T1000 (cell line): ENCODE measurements at regions not wholly inside any gene's neighbourhood (a gene's known extent, or its start where the extent isn't known, plus 50 kb on each side); places are given as distances from the start of the nearest gene placed in this dataset.
"Not testable (repeated sequence)": the region's sequence is repeated elsewhere in the genome, so short reads cannot be mapped to it uniquely, and the experiment has no call there.

ENCODE experiments used
- DNase-seq: peaks from one replicate; lab custom pipeline; 2025; ENCODE audit warnings: mixed read lengths; lab: John Stamatoyannopoulos, UW

GRCh38 chr10:78096486-78096885 is 62.8 kb downstream of the RPS24 start:
- DNase-seq, result not testable (repeated sequence)

GRCh38 chr10:78102593-78102992 is 68.9 kb downstream of the RPS24 start:
- DNase-seq, result not testable (repeated sequence)

DNA sequence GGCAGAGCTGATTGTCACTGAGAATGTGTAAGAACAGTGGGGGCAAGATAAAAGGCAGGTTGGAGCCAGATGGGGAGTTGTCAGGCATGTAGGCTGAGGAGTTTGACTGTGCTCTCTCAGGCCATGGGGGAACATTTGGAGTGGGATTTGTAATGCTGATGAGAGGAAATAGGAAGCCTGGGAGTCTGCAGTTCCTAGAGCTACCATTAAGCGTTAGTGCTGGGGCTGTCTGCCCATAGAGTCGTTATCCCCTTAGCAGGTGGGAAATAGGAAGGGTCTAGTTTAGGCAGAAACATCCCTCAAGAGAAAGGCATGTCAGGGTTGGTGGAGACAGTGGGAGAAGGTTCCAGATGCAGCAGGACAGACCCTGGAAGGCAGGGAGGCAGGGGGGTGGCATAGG is 75.5 kb downstream of the RPS24 start:
- DNase-seq, result no peak

DNA sequence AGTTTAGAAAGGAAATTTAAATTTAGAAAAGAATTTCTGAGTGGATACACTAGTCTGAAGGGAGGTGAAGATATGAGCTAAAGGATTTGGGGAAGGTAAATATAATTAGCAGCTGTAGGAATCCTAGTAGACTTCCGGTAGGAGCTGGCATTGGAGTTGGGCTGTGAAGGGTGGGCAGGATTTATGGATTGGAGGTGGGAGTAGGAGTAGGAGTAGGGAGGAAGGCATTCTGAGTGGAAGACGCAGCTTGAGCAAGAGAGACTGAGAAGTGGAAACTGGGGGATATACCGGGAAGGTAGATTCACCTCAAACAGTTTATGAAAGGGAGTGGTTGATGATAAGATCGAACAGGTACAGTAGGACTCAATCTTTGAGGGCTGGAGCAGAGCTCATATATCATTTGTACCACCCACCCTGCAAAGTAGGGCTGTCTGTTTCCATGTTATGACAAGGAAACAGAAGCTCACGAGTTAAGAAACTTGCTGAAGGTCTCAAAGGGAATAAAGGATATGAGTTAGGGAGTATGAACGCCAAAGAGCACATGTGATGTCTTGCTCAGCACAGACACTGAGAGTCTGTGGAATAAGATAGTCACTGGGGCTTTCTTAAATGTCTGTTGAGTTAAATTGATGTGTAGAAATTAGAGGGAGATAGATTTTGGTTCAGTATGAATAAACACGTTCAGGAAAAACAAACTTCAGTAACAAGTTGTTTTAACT is 81.6 kb downstream of the RPS24 start:
- DNase-seq, result no peak

- no peak for DNase-seq
Observed at GRCh38 chr10:78116361-78116760, 82.7 kb downstream of the RPS24 start.

DNA sequence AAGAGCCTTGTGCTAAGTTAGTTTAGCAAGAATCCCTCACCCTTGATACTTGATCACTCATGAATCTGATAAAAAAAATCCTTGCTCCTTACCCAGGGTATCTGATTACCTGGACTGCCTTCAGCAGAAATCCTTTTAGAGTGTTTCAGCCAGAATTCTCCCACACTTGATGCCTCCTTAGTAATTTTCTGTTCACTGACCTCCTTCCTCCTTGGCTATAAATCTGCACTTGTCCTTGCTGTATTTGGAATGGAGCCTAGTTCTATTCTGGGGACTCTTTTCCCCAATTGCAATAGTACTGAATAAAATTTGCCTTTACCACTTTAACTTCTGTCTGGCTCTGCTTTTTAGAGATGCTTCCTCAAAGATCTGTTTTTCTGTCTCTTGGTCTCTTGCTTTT is 84.9 kb downstream of the RPS24 start:
- DNase-seq, result no peak

GRCh38 chr10:78121801-78122200 is 88.1 kb downstream of the RPS24 start:
- no peak for DNase-seq

DNA sequence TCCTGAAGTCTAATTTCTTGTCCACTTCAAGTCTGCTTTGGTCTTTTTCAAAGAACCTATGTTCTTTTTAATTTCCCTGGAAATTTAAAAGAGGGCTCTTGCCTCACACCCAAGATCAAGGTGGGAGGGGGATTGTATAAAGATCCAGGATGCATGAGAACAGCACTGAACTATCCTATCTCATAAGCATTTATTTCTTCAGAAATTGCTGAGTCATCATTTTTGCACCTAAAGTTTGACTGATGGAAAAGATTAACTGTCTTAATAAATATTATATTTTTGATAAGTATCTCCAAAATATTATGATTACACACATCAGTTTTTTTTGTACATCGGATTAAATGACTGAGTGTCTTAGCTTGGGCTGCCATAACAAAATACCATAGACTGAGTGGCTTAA is 90.5 kb downstream of the RPS24 start:
- no peak for DNase-seq

GRCh38 chr10:78129211-78129610 is 95.5 kb downstream of the RPS24 start:
- DNase-seq, result no peak

- DNase-seq, result no peak
Observed at GRCh38 chr10:78130966-78131710, 97.5 kb downstream of the RPS24 start.

GRCh38 chr10:78134773-78135306 is 101.2 kb downstream of the RPS24 start:
- no peak for DNase-seq

DNA sequence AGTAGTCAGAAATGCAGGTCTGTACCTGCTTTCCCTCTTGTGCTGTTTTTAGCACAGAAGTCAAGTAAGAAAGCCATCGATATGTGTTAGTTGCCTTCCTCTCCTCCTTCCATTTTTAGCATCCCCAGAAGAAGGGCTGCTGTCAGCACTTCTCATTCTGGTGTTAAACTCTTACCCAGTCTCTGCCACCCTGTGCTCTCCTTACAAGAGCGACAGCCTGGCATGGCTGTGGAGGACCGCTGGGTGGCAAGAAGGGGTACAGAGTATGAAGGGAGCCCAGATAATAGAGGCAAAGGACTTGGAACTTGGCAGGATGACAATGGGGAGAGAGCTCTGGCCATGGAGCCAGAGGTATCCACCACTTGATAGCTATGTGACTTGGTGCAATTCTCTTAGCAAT is 103.5 kb downstream of the RPS24 start:
- DNase-seq, result no peak

DNA sequence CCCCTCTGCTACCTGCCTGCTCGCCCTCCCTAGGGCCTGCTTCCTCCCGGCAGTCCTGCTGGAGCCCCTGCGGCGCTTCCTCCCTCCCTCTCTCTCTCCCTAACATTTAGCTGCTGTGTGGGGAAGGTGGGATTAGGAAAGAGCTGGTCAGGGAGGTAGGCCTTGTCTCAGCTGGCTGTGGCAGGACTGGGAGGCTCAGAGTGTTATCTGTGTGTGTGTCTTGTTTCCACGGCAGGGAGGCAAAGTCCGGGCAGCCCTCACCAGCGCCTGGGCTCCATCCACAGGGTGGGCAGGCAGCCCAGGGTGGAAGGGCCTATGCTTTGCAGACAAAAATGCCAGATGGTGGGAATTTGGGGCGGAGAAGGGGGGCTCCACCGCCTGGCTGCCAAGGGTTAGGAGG is 105.7 kb downstream of the RPS24 start:
- DNase-seq, result no peak

GRCh38 chr10:78140066-78140630 is 106.5 kb downstream of the RPS24 start:
- no peak for DNase-seq

DNA sequence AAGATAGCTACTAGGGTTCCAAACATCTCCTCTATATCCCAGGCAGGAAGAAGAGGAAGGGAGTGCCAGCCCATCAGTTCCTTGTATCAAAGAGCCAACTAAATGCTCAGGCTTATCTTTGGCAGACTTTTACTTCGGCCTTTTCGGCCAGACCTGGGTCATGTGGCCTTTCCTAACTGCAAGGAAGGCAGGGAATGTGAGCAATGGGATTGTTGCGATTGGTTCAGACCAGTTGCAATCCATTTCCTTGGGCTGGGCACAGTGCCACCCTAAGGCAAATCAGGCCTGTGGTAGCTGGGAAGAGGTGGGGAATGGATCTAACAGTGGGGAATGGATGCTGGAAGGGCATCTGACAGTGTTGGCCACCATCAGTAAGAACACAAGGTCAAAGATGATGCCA is 109.9 kb downstream of the RPS24 start:
- no peak for DNase-seq

GRCh38 chr10:78146200-78146599 is 112.5 kb downstream of the RPS24 start:
- DNase-seq, result no peak

- no peak for DNase-seq
Observed at GRCh38 chr10:78147202-78147601, 113.5 kb downstream of the RPS24 start.

- no peak for DNase-seq
Observed at GRCh38 chr10:78148216-78148960, 114.7 kb downstream of the RPS24 start.

GRCh38 chr10:78148961-78149612 is 115.4 kb downstream of the RPS24 start:
- DNase-seq, result no peak

DNA sequence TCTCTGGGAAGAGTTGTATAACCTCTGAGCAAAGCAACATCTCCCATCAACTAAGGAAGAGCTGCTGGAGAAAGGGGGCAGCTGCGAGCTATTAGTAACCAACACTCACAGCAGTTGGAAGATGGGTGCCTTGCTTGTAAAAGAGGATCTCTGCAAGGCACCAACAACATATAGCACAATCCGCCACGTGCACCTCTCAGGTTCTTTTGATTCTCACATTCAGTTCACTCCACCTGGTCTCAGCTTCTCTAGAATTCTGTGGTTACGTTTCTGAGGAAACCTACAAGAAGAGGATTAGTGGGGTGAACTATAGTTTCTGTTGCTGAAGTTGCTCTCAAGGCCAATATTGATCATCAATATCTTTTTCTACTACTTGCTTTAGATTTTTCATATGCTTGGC is 117.1 kb downstream of the RPS24 start:
- DNase-seq, result no peak

DNA sequence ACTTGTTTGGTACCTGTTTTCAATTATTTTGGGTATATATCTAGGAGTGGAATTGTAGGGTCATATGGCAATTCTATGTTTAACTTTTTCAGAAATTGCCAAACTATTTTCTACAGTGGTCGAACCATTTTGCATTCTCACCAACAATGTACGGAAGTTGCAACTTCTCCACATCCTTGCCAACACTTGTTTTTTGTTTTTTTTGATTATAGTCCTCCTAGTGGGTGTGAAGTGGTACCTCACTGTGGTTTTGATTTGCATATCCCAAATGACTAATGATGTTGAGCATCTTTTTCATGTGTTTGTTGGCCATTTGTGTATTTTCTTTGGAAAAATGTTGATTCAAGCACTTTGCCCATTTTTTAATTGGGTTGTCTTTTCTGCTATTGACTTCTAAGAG is 122.1 kb downstream of the RPS24 start:
- no peak for DNase-seq

DNA sequence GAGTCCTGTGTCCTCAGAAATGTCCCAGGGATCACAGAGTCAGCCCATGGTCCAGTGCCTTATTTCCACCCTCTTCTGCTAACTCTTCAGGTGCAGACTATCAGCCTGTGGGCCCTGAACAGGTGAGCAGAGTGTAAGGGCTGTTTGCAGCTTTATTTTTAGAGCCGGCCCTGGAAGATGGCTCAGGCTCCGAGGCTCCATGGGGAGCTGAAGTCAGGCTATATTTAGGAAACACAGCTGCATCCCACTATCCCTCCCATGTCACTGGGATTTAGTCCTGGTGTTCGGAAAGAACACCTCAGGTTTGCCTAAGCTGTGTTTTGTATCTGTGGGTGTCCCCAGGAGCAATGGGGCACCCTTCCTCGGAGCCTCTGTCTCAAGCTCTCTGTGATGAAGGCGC is 126.9 kb downstream of the RPS24 start:
- DNase-seq, result no peak
